GM18861 (cell line): ENCODE measurements at regions not wholly inside any gene's neighbourhood (a gene's known extent, or its start where the extent isn't known, plus 50 kb on each side); places are given as distances from the start of the nearest gene placed in this dataset.

Source experiments
- ATAC-seq: cut with Tn5 transposase; IDR thresholded peaks from one replicate; pipeline ENCODE4 v1.9.1; 2021; ENCODE audit not compliant: unreplicated experiment

GRCh38 chr16:86824751-86825296 is 246.5 kb downstream of the FOXL1 start:
- no peak for ATAC-seq

- no peak for ATAC-seq
Observed at GRCh38 chr16:86825631-86826030, 247.3 kb downstream of the FOXL1 start.

GRCh38 chr16:86826941-86827340 is 248.6 kb downstream of the FOXL1 start:
- no peak for ATAC-seq

GRCh38 chr16:86827521-86827920 is 249.2 kb downstream of the FOXL1 start:
- no peak for ATAC-seq

- no peak for ATAC-seq
Observed at GRCh38 chr16:86828202-86828601, 249.9 kb downstream of the FOXL1 start.

GRCh38 chr16:86828653-86829052 is 250.3 kb downstream of the FOXL1 start:
- ATAC-seq = no peak

GRCh38 chr16:86831366-86831765 is 253.0 kb downstream of the FOXL1 start:
- no peak for ATAC-seq

GRCh38 chr16:86833136-86833535 is 254.8 kb downstream of the FOXL1 start:
- no peak for ATAC-seq

GRCh38 chr16:86834451-86835035 is 256.2 kb downstream of the FOXL1 start:
- ATAC-seq = no peak

- no peak for ATAC-seq
Observed at GRCh38 chr16:86835982-86836381, 257.6 kb downstream of the FOXL1 start.

GRCh38 chr16:86836503-86837129 is 258.3 kb downstream of the FOXL1 start:
- no peak for ATAC-seq

GRCh38 chr16:86843812-86844211 is 265.5 kb downstream of the FOXL1 start:
- no peak for ATAC-seq

GRCh38 chr16:86844695-86845094 is 266.3 kb downstream of the FOXL1 start:
- ATAC-seq = no peak

- ATAC-seq = no peak
Observed at GRCh38 chr16:86846136-86846535, 267.8 kb downstream of the FOXL1 start.

- ATAC-seq = no peak
Observed at GRCh38 chr16:86848821-86849220, 270.5 kb downstream of the FOXL1 start.

GRCh38 chr16:86850670-86851069 is 272.3 kb downstream of the FOXL1 start:
- no peak for ATAC-seq

GRCh38 chr16:86852135-86852534 is 273.8 kb downstream of the FOXL1 start:
- no peak for ATAC-seq

- ATAC-seq = no peak
Observed at GRCh38 chr16:86854058-86854621, 275.8 kb downstream of the FOXL1 start.

GRCh38 chr16:86854626-86855294 is 276.4 kb downstream of the FOXL1 start:
- ATAC-seq = no peak

- no peak for ATAC-seq
Observed at GRCh38 chr16:86856946-86857586, 278.7 kb downstream of the FOXL1 start.

GRCh38 chr16:86857807-86858206 is 279.5 kb downstream of the FOXL1 start:
- no peak for ATAC-seq
